ENCODE measurements at regions not wholly inside any gene's neighbourhood (a gene's known extent, or its start where the extent isn't known, plus 50 kb on each side); places are given as distances from the start of the nearest gene placed in this dataset.

- no peak for TF ChIP-seq PKNOX1 (IDR thresholded peaks at IDR 0.05)
- no peak for TF ChIP-seq FOXK2 (IDR thresholded peaks at IDR 0.05)
- no peak for TF ChIP-seq FOXA1 (IDR thresholded peaks at IDR 0.05)
- TF ChIP-seq CTBP1 (IDR thresholded peaks at IDR 0.05; ENCODE audit: borderline replicate concordance), result no peak
- TF ChIP-seq SUZ12 (IDR thresholded peaks at IDR 0.05), result no peak
- no peak for TF ChIP-seq SP1 (IDR thresholded peaks at IDR 0.05)
- TF ChIP-seq NFRKB (IDR thresholded peaks at IDR 0.05), result no peak
- no peak for TF ChIP-seq BHLHE40 (IDR thresholded peaks at IDR 0.05; ENCODE audit: borderline replicate concordance)
- TF ChIP-seq ARNT (IDR thresholded peaks at IDR 0.05), result no peak
These were observed 145.4 kb downstream of the PTGER3 start for GRCh38 chr1:70902211-70902610.

All from HEK293T (cell line).